GM13977 (cell line): ENCODE measurements at regions not wholly inside any gene's neighbourhood (a gene's known extent, or its start where the extent isn't known, plus 50 kb on each side); places are given as distances from the start of the nearest gene placed in this dataset.

ENCODE experiments used
- DNase-seq: peaks from one replicate; pipeline ENCODE4 v3.0.0; 2012; ENCODE audit warnings: low spot score
- CTCF ChIP-seq: IDR thresholded peaks from 2 replicates; pipeline ENCODE4 v1.5.1; 2012; ENCODE audit warnings: mild to moderate bottlenecking, control low read depth; ENCODE audit not compliant: insufficient read depth; ENCODE audit errors: extremely low read depth, missing control alignments
- in situ Hi-C: fragments of 300-500 bp; cut with MboI; formaldehyde crosslinking; loops from one replicate; pipeline ENCODE4 v1.12.0; 2022; ENCODE audit warnings: low sequenced_read_pairs, low pct_unique_long_range_greater_than_20kb, mixed read lengths, inconsistent platforms; ENCODE audit not compliant: unreplicated experiment

GRCh38 chr3:21328711-21329390, 422.2 kb downstream of the ZNF385D start:
- no peak for TF ChIP-seq CTCF
- in situ Hi-C loops, result no loop called here
- no peak for DNase-seq

- no peak for TF ChIP-seq CTCF
- DNase-seq, result no peak
- in situ Hi-C loops, result no loop called here
Measured at GRCh38 chr3:21326704-21327475, 424.1 kb downstream of the ZNF385D start.

- no peak for DNase-seq
- in situ Hi-C loops, result no loop called here
- no peak for TF ChIP-seq CTCF
Measured at GRCh38 chr3:21314688-21315087, 436.3 kb downstream of the ZNF385D start.

GRCh38 chr3:21310891-21311290, 440.1 kb downstream of the ZNF385D start:
- no peak for TF ChIP-seq CTCF
- in situ Hi-C loops, result no loop called here

GRCh38 chr3:21310161-21310560, 440.8 kb downstream of the ZNF385D start:
- no peak for TF ChIP-seq CTCF
- no peak for DNase-seq
- in situ Hi-C loops, result no loop called here

More at GRCh38 chr3:21310891-21311290, 440.1 kb downstream of the ZNF385D start:
- DNase-seq, result no peak

GRCh38 chr3:21297304-21297703, 453.7 kb downstream of the ZNF385D start:
- in situ Hi-C loops, result no loop called here
- DNase-seq, result no peak
- no peak for TF ChIP-seq CTCF
